OCI-LY7 (cell line): ENCODE measurements at regions not wholly inside any gene's neighbourhood (a gene's known extent, or its start where the extent isn't known, plus 50 kb on each side); places are given as distances from the start of the nearest gene placed in this dataset.

ENCODE experiments used
- EZH2phosphoT487 ChIP-seq: fragments of 200-600 bp; sonication (generic); IDR thresholded peaks from 2 replicates; pipeline ENCODE4 v1.6.1; 2018; ENCODE audit warnings: low read depth, borderline replicate concordance, mild to moderate bottlenecking, mixed run types, antibody characterized with exemption, low read length, moderate library complexity, mixed read lengths
- TF ChIP-seq, protein P1 (sequence below): fragments of 200-600 bp; sonication (generic); conservative IDR thresholded peaks from 2 replicates; pipeline ENCODE4 v1.5.1; 2014; ENCODE audit warnings: mild to moderate bottlenecking, antibody characterized with exemption, low read length, moderate library complexity, mixed read lengths

DNA sequence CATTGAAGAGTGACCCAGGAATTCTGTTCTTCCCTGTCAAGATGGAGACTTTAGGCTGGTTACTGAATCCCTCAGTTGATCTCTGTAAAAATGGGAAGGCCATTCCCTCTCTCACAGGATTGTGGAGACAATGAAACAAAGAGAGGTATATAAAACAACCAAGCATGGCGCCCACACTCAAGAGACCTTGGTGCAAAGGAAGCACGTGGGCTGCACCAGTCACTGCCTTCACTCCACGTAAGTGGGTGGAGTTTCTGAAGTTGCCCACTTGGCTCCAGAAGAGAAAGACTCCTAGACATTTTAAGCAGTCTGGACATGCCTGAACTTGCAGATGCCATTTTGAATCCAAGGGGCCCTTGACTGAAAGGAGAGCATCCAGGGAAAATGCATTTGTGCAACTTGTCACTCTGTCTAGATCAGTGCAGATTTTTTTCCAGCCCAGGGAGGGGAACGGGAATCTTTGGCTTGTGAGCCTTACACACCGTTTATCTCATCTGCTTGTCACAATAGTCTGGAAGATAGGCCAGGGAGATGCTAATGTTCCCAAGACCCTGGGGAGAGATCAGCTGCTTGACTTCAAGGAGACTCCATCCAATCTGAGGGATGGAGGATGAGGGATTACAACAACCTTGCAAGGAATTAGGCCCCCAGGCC, 96.9 kb upstream of the TBX3 start:
- TF ChIP-seq, protein P1, sequence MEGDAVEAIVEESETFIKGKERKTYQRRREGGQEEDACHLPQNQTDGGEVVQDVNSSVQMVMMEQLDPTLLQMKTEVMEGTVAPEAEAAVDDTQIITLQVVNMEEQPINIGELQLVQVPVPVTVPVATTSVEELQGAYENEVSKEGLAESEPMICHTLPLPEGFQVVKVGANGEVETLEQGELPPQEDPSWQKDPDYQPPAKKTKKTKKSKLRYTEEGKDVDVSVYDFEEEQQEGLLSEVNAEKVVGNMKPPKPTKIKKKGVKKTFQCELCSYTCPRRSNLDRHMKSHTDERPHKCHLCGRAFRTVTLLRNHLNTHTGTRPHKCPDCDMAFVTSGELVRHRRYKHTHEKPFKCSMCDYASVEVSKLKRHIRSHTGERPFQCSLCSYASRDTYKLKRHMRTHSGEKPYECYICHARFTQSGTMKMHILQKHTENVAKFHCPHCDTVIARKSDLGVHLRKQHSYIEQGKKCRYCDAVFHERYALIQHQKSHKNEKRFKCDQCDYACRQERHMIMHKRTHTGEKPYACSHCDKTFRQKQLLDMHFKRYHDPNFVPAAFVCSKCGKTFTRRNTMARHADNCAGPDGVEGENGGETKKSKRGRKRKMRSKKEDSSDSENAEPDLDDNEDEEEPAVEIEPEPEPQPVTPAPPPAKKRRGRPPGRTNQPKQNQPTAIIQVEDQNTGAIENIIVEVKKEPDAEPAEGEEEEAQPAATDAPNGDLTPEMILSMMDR = no peak
- no peak for TF ChIP-seq EZH2phosphoT487
